T-cell (primary cell): ENCODE measurements at regions not wholly inside any gene's neighbourhood (a gene's known extent, or its start where the extent isn't known, plus 50 kb on each side); places are given as distances from the start of the nearest gene placed in this dataset.

Source experiments
- ATAC-seq, 4 experiments: fragments of 200-7000 bp in 3 of 4; fragments of 150-1000 bp in 1 of 4; cut with Tn5 transposase; replicated peaks in 1 of 4; 1 replicate in 3 of 4; 2 replicates in 1 of 4; pipeline ENCODE4 v1.10.0; 2021; ENCODE audit warnings: moderate library complexity in 3 of 4, mild to moderate bottlenecking in 2 of 4, moderate number of reproducible peaks in 1 of 4
- CTCF ChIA-PET, 2 donors: fragments of 300-600 bp; sonication (Branson Sonifier 250); formaldehyde crosslinking; loops; one replicate each; lab custom pipeline; 2022; ENCODE audit warnings: antibody characterized with exemption in 2 of 2; lab: Charles Lee
- POLR2A ChIA-PET, 2 donors: fragments of 300-600 bp; sonication (Branson Sonifier 250); formaldehyde crosslinking; loops; one replicate each; lab custom pipeline; 2022; ENCODE audit warnings: antibody characterized with exemption in 2 of 2; lab: Charles Lee
- DNase-seq, 35 experiments: peaks; one replicate each; pipeline versions ENCODE4 v3.0.0 to v3.0.0-alpha.2; 2013 to 2023
- H3K27ac ChIP-seq: one replicate; pipeline ENCODE4 v1.5.1; 2013; ENCODE audit warnings: low read length
- H3K27me3 ChIP-seq, 2 experiments: replicated peaks in 1 of 2; 1 replicate in 1 of 2; 2 replicates in 1 of 2; pipeline versions ENCODE4 v1.6.1 to v1.7.0; 2013; ENCODE audit warnings: low read length in 1 of 2, mixed read lengths in 1 of 2; ENCODE audit not compliant: control insufficient read depth in 2 of 2, insufficient read depth in 2 of 2; ENCODE audit errors: extremely low read depth in 1 of 2
- H3K36me3 ChIP-seq, 2 donors: 1 replicate in 1 of 2; 2 replicates in 1 of 2; pipeline versions ENCODE4 v1.6.1 to v1.7.0; 2013; ENCODE audit warnings: low read length in 1 of 2; ENCODE audit not compliant: control insufficient read depth in 2 of 2, insufficient read depth in 1 of 2; ENCODE audit errors: extremely low read depth in 1 of 2
- H3K4me1 ChIP-seq, 2 experiments: 1 replicate in 1 of 2; 2 replicates in 1 of 2; pipeline versions ENCODE4 v1.6.1 to v1.7.0; 2013; ENCODE audit warnings: low read length in 2 of 2, mixed read lengths in 1 of 2; ENCODE audit not compliant: insufficient read depth in 2 of 2, control insufficient read depth in 1 of 2; ENCODE audit errors: extremely low read depth in 1 of 2
- H3K4me3 ChIP-seq, 2 donors: 1 replicate in 1 of 2; 2 replicates in 1 of 2; pipeline versions ENCODE4 v1.5.1 to v1.7.0; 2013; ENCODE audit warnings: mild to moderate bottlenecking in 2 of 2, low read length in 1 of 2, moderate library complexity in 1 of 2; ENCODE audit not compliant: control insufficient read depth in 1 of 2; ENCODE audit errors: extremely low read depth in 1 of 2
- H3K9me3 ChIP-seq: 2 replicates; pipeline ENCODE4 v1.7.0; 2013
- H3K27ac Mint-ChIP-seq, 2 donors: one replicate each; pipeline ENCODE4 v1.8.0; 2020 to 2021; ENCODE audit warnings: mild to moderate bottlenecking in 2 of 2, mixed read lengths in 2 of 2
- H3K27me3 Mint-ChIP-seq, 2 donors: one replicate each; pipeline ENCODE4 v1.8.0; 2021 to 2022; ENCODE audit warnings: mixed read lengths in 2 of 2
- H3K36me3 Mint-ChIP-seq: one replicate; pipeline ENCODE4 v1.8.0; 2021; ENCODE audit warnings: mixed read lengths
- H3K4me1 Mint-ChIP-seq, 3 donors: one replicate each; pipeline ENCODE4 v1.8.0; 2020 to 2022; ENCODE audit warnings: mixed read lengths in 3 of 3, mild to moderate bottlenecking in 1 of 3
- H3K4me3 Mint-ChIP-seq, 3 donors: one replicate each; pipeline ENCODE4 v1.8.0; 2020 to 2022; ENCODE audit warnings: mild to moderate bottlenecking in 3 of 3, mixed read lengths in 3 of 3, moderate library complexity in 3 of 3
- H3K9me3 Mint-ChIP-seq, 3 donors: one replicate each; pipeline ENCODE4 v1.8.0; 2020 to 2022; ENCODE audit warnings: mixed read lengths in 3 of 3
- WGBS: methylation state at CpG from one replicate; pipeline ENCODE4 v1.1.5; 2013; ENCODE audit warnings: missing lambda C conversion rate; ENCODE audit not compliant: insufficient coverage; 5-methylcytosine and 5-hydroxymethylcytosine counted together

- H3K4me1 Mint-ChIP-seq, result peaks cover 30 to 40% (median 32%) of the 10 kb centered on the region in 3 donors
- Histone ChIP-seq H3K9me3 (no peaks in the 10 kb centered on the region), H3K27me3 (no peaks in the 10 kb centered on the region), H3K27ac (no peak overlapping the region), H3K4me1 (peaks cover 17 to 34% of the 10 kb centered on the region in 2 experiments), H3K36me3 (no peaks in the 10 kb centered on the region), H3K4me3 (no peak overlapping the region)
- H3K27ac Mint-ChIP-seq, result peak overlapping the region; percentile 36 to 45
- CTCF ChIA-PET, result no interaction called here
- no peak overlapping the region for H3K4me3 Mint-ChIP-seq
- H3K9me3 Mint-ChIP-seq, result peaks cover 5% of the 10 kb centered on the region in 3 donors
- no peak for DNase-seq
- 100% methylated on average over 3 of the region's 5 CpGs for WGBS
- ATAC-seq, result no peak
- POLR2A ChIA-PET, result no interaction called here
- peaks cover 4% of the 10 kb centered on the region for H3K36me3 Mint-ChIP-seq
- no peaks in the 10 kb centered on the region for H3K27me3 Mint-ChIP-seq
These were observed 95.2 kb downstream of the SNX18 start for GRCh38 chr5:54612711-54613110.

GRCh38 chr5:54611290-54611951, 93.9 kb downstream of the SNX18 start:
- Histone ChIP-seq H3K36me3 (no peaks in the 10 kb centered on the region), H3K27ac (peak overlapping the region; percentile 52), H3K4me1 (peaks cover 11 to 30% of the 10 kb centered on the region in 2 experiments), H3K4me3 (no peak overlapping the region), H3K9me3 (no peaks in the 10 kb centered on the region), H3K27me3 (no peaks in the 10 kb centered on the region)
- CTCF ChIA-PET, result interaction anchor here (0.5 to 1.0 kb wide), 3 partner anchors 22 to 94 kb away, joined by 3 read pairs; partner anchors contain the start of gene SNX18 (in 1 of the 2)
- ATAC-seq (no peak), DNase-seq (no peak)
- POLR2A ChIA-PET, result interaction anchor here in 1 of 2 donors (0.6 kb wide), 1 partner anchor 585 kb away, joined by 7 read pairs; no protein-coding TSS in a partner anchor
- no peaks in the 10 kb centered on the region for H3K27me3 Mint-ChIP-seq
- H3K36me3 Mint-ChIP-seq, result peaks cover 4% of the 10 kb centered on the region
- H3K4me1 Mint-ChIP-seq, result peaks cover 26 to 30% (median 27%) of the 10 kb centered on the region in 3 donors
- H3K9me3 Mint-ChIP-seq, result peaks cover 5% of the 10 kb centered on the region in 3 donors
- 80% methylated on average over 1 of the region's 5 CpGs for WGBS
- H3K27ac Mint-ChIP-seq, result peak overlapping the region; percentile 86 to 87
- peak overlapping the region in 2 of 3 donors; percentile 11 to 55 for H3K4me3 Mint-ChIP-seq

- peaks cover 11 to 30% of the 10 kb centered on the region in 2 experiments for H3K4me1 ChIP-seq
- H3K27ac ChIP-seq, result peak overlapping the region; percentile 52
- ATAC-seq (peak; percentile 81 to 94 (median 90)), DNase-seq (peak in 26 of 35 experiments; percentile 2 to 62 (median 14))
- WGBS, result 0% methylated on average over 1 of the region's 6 CpGs
- peaks cover 26 to 30% (median 27%) of the 10 kb centered on the region in 3 donors for H3K4me1 Mint-ChIP-seq
- H3K4me3 Mint-ChIP-seq, result peak overlapping the region; percentile 50 to 61 (median 55)
- POLR2A ChIA-PET, result no interaction called here
- H3K9me3 Mint-ChIP-seq, result peaks cover 5% of the 10 kb centered on the region in 3 donors
- H3K36me3 Mint-ChIP-seq, result peaks cover 4% of the 10 kb centered on the region
- H3K27ac Mint-ChIP-seq, result peak overlapping the region; percentile 86 to 87
- no peaks in the 10 kb centered on the region for H3K27me3 Mint-ChIP-seq
- H3K27me3 ChIP-seq, result no peaks in the 10 kb centered on the region
- H3K9me3 ChIP-seq, result no peaks in the 10 kb centered on the region
- H3K36me3 ChIP-seq, result no peaks in the 10 kb centered on the region
- CTCF ChIA-PET, result interaction anchor here in 1 of 2 donors (1.0 kb wide), 1 partner anchor 93 kb away, joined by 3 read pairs; the partner anchor contains the start of gene SNX18
- peak overlapping the region in 1 of 2 donors; percentile 17 for H3K4me3 ChIP-seq
These were observed 92.8 kb downstream of the SNX18 start for GRCh38 chr5:54610197-54610944.

GRCh38 chr5:54608423-54609085, 91.0 kb downstream of the SNX18 start:
- no CpG with 5 or more reads among the region's 3 CpGs for WGBS
- Mint-ChIP-seq H3K9me3 (peaks cover 5% of the 10 kb centered on the region in 3 donors), H3K36me3 (peaks cover 4% of the 10 kb centered on the region), H3K27me3 (no peaks in the 10 kb centered on the region), H3K27ac (no peak overlapping the region), H3K4me1 (peaks cover 26 to 31% (median 29%) of the 10 kb centered on the region in 3 donors), H3K4me3 (no peak overlapping the region)
- Histone ChIP-seq H3K36me3 (no peaks in the 10 kb centered on the region), H3K9me3 (no peaks in the 10 kb centered on the region), H3K4me1 (peaks cover 11 to 30% of the 10 kb centered on the region in 2 experiments), H3K27ac (no peak overlapping the region), H3K27me3 (no peaks in the 10 kb centered on the region), H3K4me3 (no peak overlapping the region)
- no peak for DNase-seq
- ATAC-seq, result no peak
- POLR2A ChIA-PET, result interaction anchor here in 1 of 2 donors (0.6 kb wide), 1 partner anchor 770 kb away, joined by 3 read pairs; no protein-coding TSS in a partner anchor
- CTCF ChIA-PET, result no interaction called here

- H3K4me3 Mint-ChIP-seq, result no peak overlapping the region
- no peak overlapping the region for H3K27ac ChIP-seq
- DNase-seq (no peak), ATAC-seq (no peak)
- H3K4me3 ChIP-seq, result no peak overlapping the region
- ChIA-PET POLR2A (no interaction called here), CTCF (no interaction called here)
- peaks cover 0 to 2% of the 10 kb centered on the region in 2 donors for H3K27me3 Mint-ChIP-seq
- H3K9me3 Mint-ChIP-seq, result peaks cover 5% of the 10 kb centered on the region in 3 donors
- 100% methylated on average over 2 of the region's 3 CpGs for WGBS
- no peaks in the 10 kb centered on the region for H3K9me3 ChIP-seq
- no peaks in the 10 kb centered on the region for H3K36me3 ChIP-seq
- no peaks in the 10 kb centered on the region for H3K27me3 ChIP-seq
- H3K36me3 Mint-ChIP-seq, result peaks cover 4% of the 10 kb centered on the region
- H3K4me1 Mint-ChIP-seq, result peaks cover 26 to 31% (median 29%) of the 10 kb centered on the region in 3 donors
- H3K4me1 ChIP-seq, result peaks cover 11 to 30% of the 10 kb centered on the region in 2 experiments
- no peak overlapping the region for H3K27ac Mint-ChIP-seq
These were observed 89.4 kb downstream of the SNX18 start for GRCh38 chr5:54607006-54607405.

GRCh38 chr5:54603372-54603771, 85.8 kb downstream of the SNX18 start:
- H3K9me3 Mint-ChIP-seq, result no peaks in the 10 kb centered on the region
- H3K4me3 Mint-ChIP-seq, result no peak overlapping the region
- Histone ChIP-seq H3K9me3 (no peaks in the 10 kb centered on the region), H3K4me1 (no peaks in the 10 kb centered on the region), H3K4me3 (no peak overlapping the region), H3K36me3 (no peaks in the 10 kb centered on the region), H3K27ac (no peak overlapping the region), H3K27me3 (no peaks in the 10 kb centered on the region)
- POLR2A ChIA-PET, result no interaction called here
- ATAC-seq (no peak), DNase-seq (no peak)
- no peak overlapping the region for H3K27ac Mint-ChIP-seq
- peaks cover 0 to 2% of the 10 kb centered on the region in 2 donors for H3K27me3 Mint-ChIP-seq
- H3K36me3 Mint-ChIP-seq, result no peaks in the 10 kb centered on the region
- CTCF ChIA-PET, result no interaction called here
- WGBS, result no CpG with 5 or more reads among the region's 1 CpG
- H3K4me1 Mint-ChIP-seq, result peaks cover 0 to 6% (median 2%) of the 10 kb centered on the region in 3 donors
